ENCODE measurements at regions not wholly inside any gene's neighbourhood (a gene's known extent, or its start where the extent isn't known, plus 50 kb on each side); places are given as distances from the start of the nearest gene placed in this dataset.
A peak's percentile ranks its signal among the peaks of the same experiment; 100 is the strongest.

- CTCF ChIA-PET (ENCODE audit: low intra/inter-chr PET ratio): no interaction called here
Measured at GRCh38 chr2:122329278-122329677, 573.8 kb downstream of the TSN start.

More at GRCh38 chr2:122329278-122329677, 573.8 kb downstream of the TSN start:
- no peak overlapping the region for H3K4me3 ChIP-seq
- intact Hi-C loops (cut with micrococcal nuclease) (no loop called here), in situ Hi-C loops (cut with MboI) (no loop called here)
- H3K36me3 ChIP-seq (ENCODE audit: control insufficient read depth, insufficient read depth, low read length): no peaks in the 10 kb centered on the region
- POLR2A ChIA-PET: no interaction called here
- no peak for FAIRE-seq
- no peak for DNase-seq (ENCODE audit: extremely low read depth in 1 of 4, low spot score in 3 of 4)
- no peaks in the 10 kb centered on the region for H3K9me1 ChIP-seq (ENCODE audit: control insufficient read depth, insufficient read depth, low read length)
- H3K27ac ChIP-seq (ENCODE audit: extremely low read depth, low read depth, low read length): no peak overlapping the region
- H2AFZ ChIP-seq (ENCODE audit: low read depth, low read length): no peak overlapping the region
- no TSS peak for BruUV-seq (replicated peaks)
- H3K79me2 ChIP-seq (ENCODE audit: control insufficient read depth, insufficient read depth, low read length): no peaks in the 10 kb centered on the region
- WGBS (ENCODE audit: insufficient coverage, low coverage, missing lambda C conversion rate): 3% methylated on average over 2 of the region's 2 CpGs
- no peaks in the 10 kb centered on the region for H3K4me1 ChIP-seq (replicated peaks in 1 of 2; ENCODE audit: control insufficient read depth in 2 of 2, insufficient read depth in 2 of 2, low read length in 2 of 2)
- no peak overlapping the region for H3K9ac ChIP-seq (ENCODE audit: insufficient read depth in 1 of 2, low read depth in 2 of 2, low read length in 2 of 2)
- H4K20me1 ChIP-seq (replicated peaks; ENCODE audit: control insufficient read depth, insufficient read depth, low read length): no peaks in the 10 kb centered on the region
- H3K4me2 ChIP-seq (ENCODE audit: insufficient read depth, low read length): no peak overlapping the region
- H3K9me3 ChIP-seq (replicated peaks; ENCODE audit: control insufficient read depth, insufficient read depth, low read depth, low read length): no peaks in the 10 kb centered on the region
- peak; percentile 48; the same call in 1 of the 2 replicates for TF ChIP-seq ZNF316 (IDR thresholded peaks at IDR 0.05)
- TF ChIP-seq, protein P1, sequence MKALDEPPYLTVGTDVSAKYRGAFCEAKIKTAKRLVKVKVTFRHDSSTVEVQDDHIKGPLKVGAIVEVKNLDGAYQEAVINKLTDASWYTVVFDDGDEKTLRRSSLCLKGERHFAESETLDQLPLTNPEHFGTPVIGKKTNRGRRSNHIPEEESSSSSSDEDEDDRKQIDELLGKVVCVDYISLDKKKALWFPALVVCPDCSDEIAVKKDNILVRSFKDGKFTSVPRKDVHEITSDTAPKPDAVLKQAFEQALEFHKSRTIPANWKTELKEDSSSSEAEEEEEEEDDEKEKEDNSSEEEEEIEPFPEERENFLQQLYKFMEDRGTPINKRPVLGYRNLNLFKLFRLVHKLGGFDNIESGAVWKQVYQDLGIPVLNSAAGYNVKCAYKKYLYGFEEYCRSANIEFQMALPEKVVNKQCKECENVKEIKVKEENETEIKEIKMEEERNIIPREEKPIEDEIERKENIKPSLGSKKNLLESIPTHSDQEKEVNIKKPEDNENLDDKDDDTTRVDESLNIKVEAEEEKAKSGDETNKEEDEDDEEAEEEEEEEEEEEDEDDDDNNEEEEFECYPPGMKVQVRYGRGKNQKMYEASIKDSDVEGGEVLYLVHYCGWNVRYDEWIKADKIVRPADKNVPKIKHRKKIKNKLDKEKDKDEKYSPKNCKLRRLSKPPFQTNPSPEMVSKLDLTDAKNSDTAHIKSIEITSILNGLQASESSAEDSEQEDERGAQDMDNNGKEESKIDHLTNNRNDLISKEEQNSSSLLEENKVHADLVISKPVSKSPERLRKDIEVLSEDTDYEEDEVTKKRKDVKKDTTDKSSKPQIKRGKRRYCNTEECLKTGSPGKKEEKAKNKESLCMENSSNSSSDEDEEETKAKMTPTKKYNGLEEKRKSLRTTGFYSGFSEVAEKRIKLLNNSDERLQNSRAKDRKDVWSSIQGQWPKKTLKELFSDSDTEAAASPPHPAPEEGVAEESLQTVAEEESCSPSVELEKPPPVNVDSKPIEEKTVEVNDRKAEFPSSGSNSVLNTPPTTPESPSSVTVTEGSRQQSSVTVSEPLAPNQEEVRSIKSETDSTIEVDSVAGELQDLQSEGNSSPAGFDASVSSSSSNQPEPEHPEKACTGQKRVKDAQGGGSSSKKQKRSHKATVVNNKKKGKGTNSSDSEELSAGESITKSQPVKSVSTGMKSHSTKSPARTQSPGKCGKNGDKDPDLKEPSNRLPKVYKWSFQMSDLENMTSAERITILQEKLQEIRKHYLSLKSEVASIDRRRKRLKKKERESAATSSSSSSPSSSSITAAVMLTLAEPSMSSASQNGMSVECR (CRISPR knock-in tag; IDR thresholded peaks at IDR 0.05): no peak
- no peaks in the 10 kb centered on the region for H3K27me3 ChIP-seq (ENCODE audit: control insufficient read depth in 2 of 2, insufficient read depth in 2 of 2, low read length in 2 of 2)
- no peak for ATAC-seq
